ENCODE measurements at regions not wholly inside any gene's neighbourhood (a gene's known extent, or its start where the extent isn't known, plus 50 kb on each side); places are given as distances from the start of the nearest gene placed in this dataset.

GRCh38 chr19:31541396-31541795 is 192.2 kb upstream of the TSHZ3 start:
- ChIA-PET POLR2A (ENCODE audit: unreplicated experiment) (no interaction called here), CTCF (no interaction called here)
- Histone ChIP-seq H2BK5ac (ENCODE audit: low read depth, low read length, poor library complexity, severe bottlenecking) (no peak overlapping the region), H3K4ac (ENCODE audit: low read depth, low read length) (no peak overlapping the region), H3K27me3 (ENCODE audit: control insufficient read depth, insufficient read depth, low read length) (peaks cover 5% of the 10 kb centered on the region; the same call in 1 of the 2 replicates), H2AK9ac (replicated peaks; ENCODE audit: low read depth, low read length, poor library complexity) (no peak overlapping the region), H3K9ac (ENCODE audit: low read depth, low read length) (no peak overlapping the region), H3K18ac (ENCODE audit: low read depth, low read length) (no peak overlapping the region), H3K4me3 (ENCODE audit: insufficient read depth, low read depth, low read length) (no peak overlapping the region), H3K56ac (ENCODE audit: extremely low read depth, insufficient read depth, low read length) (no peak overlapping the region), H2BK20ac (ENCODE audit: low read depth, low read length) (no peak overlapping the region), H3K23ac (ENCODE audit: low read depth, low read length) (no peak overlapping the region), H3K4me2 (ENCODE audit: low read depth, low read length) (no peak overlapping the region), H4K91ac (ENCODE audit: insufficient read depth, low read depth, low read length) (no peak overlapping the region), H3K9me3 (ENCODE audit: control insufficient read depth, insufficient read depth, low read length) (no peaks in the 10 kb centered on the region), H3K27ac (ENCODE audit: insufficient read depth, low read length) (no peak overlapping the region), H3K14ac (replicated peaks; ENCODE audit: low read depth, low read length) (no peak overlapping the region), H2AK5ac (ENCODE audit: low read depth, low read length) (no peak overlapping the region), H4K20me1 (ENCODE audit: insufficient read depth, low read length) (no peaks in the 10 kb centered on the region), H3K36me3 (ENCODE audit: control insufficient read depth, insufficient read depth, low read length) (no peaks in the 10 kb centered on the region), H3K79me1 (ENCODE audit: low read depth in 1 of 2, low read length in 2 of 2) (no peaks in the 10 kb centered on the region), H2AFZ (replicated peaks; ENCODE audit: low read length, poor library complexity) (no peak overlapping the region), H4K5ac (ENCODE audit: low read depth, low read length) (no peak overlapping the region), H3K9me1 (ENCODE audit: insufficient read depth, low read length) (no peaks in the 10 kb centered on the region), H3K4me1 (ENCODE audit: control insufficient read depth, insufficient read depth, low read length) (no peaks in the 10 kb centered on the region), H2BK120ac (ENCODE audit: low read depth, low read length) (no peak overlapping the region), H4K8ac (ENCODE audit: low read depth in 2 of 2, low read length in 2 of 2) (no peak overlapping the region), H2BK15ac (ENCODE audit: low read depth, low read length) (no peak overlapping the region)
- ATAC-seq (ENCODE audit: low read depth) (no peak), DNase-seq (no peak)
- 0% methylated on average over 1 of the region's 2 CpGs; no CpG with 5 or more reads in 1 of the 2 experiments for WGBS, 2 experiments (ENCODE audit: extremely low coverage in 2 of 2, insufficient read length in 1 of 2)
- in situ Hi-C loops (cut with MboI; ENCODE audit: low sequenced_read_pairs) = no loop called here
- dilution Hi-C loops (cut with HindIII; ENCODE audit: low sequenced_read_pairs, unreplicated experiment) = no loop called here
- intact Hi-C loops (cut with micrococcal nuclease) = no loop called here
- no TSS peak for BruUV-seq (replicated peaks)
- TF ChIP-seq RCOR1 (IDR thresholded peaks at IDR 0.05; ENCODE audit: insufficient replicate concordance, low read length) (no peak), FOS (IDR thresholded peaks at IDR 0.05; ENCODE audit: low read depth, low read length) (no peak), RAD21 (IDR thresholded peaks at IDR 0.05; ENCODE audit: low read length) (no peak), SMC3 (IDR thresholded peaks at IDR 0.05; ENCODE audit: low read depth, low read length) (no peak), POLR2A (IDR thresholded peaks at IDR 0.05; ENCODE audit: low read depth, low read length) (no peak), MAZ (IDR thresholded peaks at IDR 0.05; ENCODE audit: borderline replicate concordance, low read depth, low read length) (no peak), NFE2L2 (IDR thresholded peaks at IDR 0.05; ENCODE audit: low read depth, low read length) (no peak), USF2 (IDR thresholded peaks at IDR 0.05; ENCODE audit: low read depth, low read length) (no peak), CTCF (conservative IDR thresholded peaks at IDR 0.05; ENCODE audit: low read depth, low read length) (no peak), MAFK (IDR thresholded peaks at IDR 0.05; ENCODE audit: low read depth, low read length) (no peak), RFX5 (IDR thresholded peaks at IDR 0.05; ENCODE audit: low read depth, low read length) (no peak), CHD1 (IDR thresholded peaks at IDR 0.05; ENCODE audit: low read depth, low read length) (no peak), ELK1 (IDR thresholded peaks at IDR 0.05; ENCODE audit: borderline replicate concordance, low read depth, low read length) (no peak), MXI1 (IDR thresholded peaks at IDR 0.05; ENCODE audit: borderline replicate concordance, low read depth, low read length) (no peak)

All from IMR-90 (cell line).